Esophagus muscularis mucosa (tissue), 3 donors: ENCODE measurements at regions not wholly inside any gene's neighbourhood (a gene's known extent, or its start where the extent isn't known, plus 50 kb on each side); places are given as distances from the start of the nearest gene placed in this dataset.
"Not testable (repeated sequence)": the region's sequence is repeated elsewhere in the genome, so short reads cannot be mapped to it uniquely, and the experiment has no call there.

Experiments
- CTCF ChIP-seq, 3 experiments: fragments of 200-600 bp in 2 of 3; fragments of 450-650 bp in 1 of 3; sonication (generic) in 2 of 3; IDR thresholded peaks; one replicate each; pipeline ENCODE4 v1.5.1; 2017 to 2019; ENCODE audit warnings: antibody characterized with exemption in 3 of 3, mild to moderate bottlenecking in 2 of 3, moderate library complexity in 1 of 3
- POLR2A ChIP-seq: fragments of 450-650 bp; IDR thresholded peaks from one replicate; pipeline ENCODE4 v1.6.1; 2017; ENCODE audit warnings: antibody characterized with exemption, moderate library complexity, mild to moderate bottlenecking, low read depth
- POLR2AphosphoS5 ChIP-seq, 2 donors: sonication (generic); formaldehyde crosslinking; IDR thresholded peaks; one replicate each; pipeline ENCODE4 v1.6.1; 2017; ENCODE audit warnings: antibody characterized with exemption in 2 of 2

DNA sequence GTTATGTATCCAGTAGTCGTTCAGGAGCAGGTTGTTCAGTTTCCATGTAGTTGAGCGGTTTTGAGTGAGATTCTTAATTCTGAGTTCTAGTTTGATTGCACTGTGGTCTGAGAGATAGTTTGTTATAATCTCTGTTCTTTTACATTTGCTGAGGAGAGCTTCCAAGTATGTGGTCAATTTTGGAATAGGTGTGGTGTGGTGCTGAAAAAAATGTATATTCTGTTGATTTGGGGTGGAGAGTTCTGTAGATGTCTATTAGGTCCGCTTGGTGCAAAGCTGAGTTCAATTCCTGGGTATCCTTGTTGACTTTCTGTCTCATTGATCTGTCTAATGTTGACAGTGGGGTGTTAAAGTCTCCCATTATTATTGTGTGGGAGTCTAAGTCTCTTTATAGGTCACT lies 68.6 kb upstream of the IZUMO1R start:
- TF ChIP-seq CTCF (IDR thresholded peaks at IDR 0.05); POLR2A; POLR2AphosphoS5 (IDR thresholded peaks at IDR 0.05): not testable (repeated sequence)
